RPMI8226 (cell line): ENCODE measurements at regions not wholly inside any gene's neighbourhood (a gene's known extent, or its start where the extent isn't known, plus 50 kb on each side); places are given as distances from the start of the nearest gene placed in this dataset.
"Not testable (repeated sequence)": the region's sequence is repeated elsewhere in the genome, so short reads cannot be mapped to it uniquely, and the experiment has no call there.

Experiments
- DNase-seq: peaks from one replicate; pipeline ENCODE4 v3.0.0-alpha.2; 2015

DNA sequence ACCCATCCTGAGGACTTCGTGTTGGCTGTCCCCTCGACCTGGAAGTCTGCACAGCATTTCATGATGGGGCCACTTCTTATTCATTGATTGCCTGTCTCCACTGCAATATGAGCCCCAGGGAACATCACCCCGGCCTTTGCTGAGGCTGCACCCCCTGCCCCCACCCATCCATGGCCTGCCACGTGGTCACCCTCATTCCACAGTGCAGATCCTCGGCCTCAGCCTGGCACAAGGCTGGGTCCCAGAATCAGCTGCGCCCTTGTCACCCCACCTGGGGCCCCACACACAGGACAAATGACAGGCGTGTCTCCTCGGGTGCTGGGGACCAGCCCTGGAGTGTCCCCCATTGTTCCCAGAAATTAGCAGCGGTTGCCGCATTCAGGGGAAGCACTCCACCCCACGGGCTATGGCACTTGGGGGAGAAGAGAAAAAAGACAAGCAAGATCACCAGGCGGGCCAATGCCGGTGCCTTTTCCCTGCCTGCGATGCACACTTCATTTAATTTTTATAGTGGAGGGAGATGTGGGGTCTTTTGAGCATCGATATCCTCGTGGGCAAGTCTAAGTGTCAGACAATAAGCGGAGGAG is 157.4 kb downstream of the INHBB start:
- DNase-seq: no peak

DNA sequence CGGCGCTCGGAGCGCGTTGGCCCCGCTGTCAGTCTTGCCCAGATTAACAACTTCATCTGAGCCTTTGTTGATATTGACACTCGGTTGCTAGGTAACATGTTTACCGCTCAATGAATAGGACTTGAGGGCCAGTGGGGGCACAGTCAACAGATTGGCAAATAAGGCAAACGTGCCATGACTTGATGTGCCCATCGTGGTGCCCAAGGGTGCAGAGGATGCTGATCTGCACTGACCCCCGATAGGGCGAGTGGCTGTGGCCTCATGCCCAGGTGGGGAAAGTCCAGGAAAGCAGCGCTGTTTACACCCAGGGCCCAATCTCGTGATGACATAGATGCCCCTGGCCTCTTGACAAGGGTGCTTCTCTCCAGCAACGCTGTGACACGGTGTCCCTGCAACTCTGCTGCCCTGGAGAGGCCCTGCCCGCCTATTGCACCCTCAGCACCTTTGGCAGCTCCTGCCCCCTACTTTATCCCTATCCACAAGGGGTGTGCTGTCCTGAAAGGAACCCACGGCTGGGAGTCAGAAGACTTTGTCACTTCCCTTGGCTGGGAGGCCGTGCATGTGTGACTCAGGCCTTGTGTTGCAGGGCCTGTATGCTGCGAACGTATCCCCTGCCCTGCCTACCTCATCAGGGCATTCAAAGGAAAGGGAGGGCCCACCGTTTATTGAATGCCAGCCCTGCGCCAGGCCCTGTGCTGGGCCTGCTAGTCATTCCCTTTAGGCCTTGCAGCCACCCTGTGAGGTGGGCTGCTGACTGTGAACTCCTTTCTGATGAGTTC is 158.0 kb downstream of the INHBB start:
- no peak for DNase-seq

- no peak for DNase-seq
Observed at GRCh38 chr2:120504936-120505705, 159.2 kb downstream of the INHBB start.

DNA sequence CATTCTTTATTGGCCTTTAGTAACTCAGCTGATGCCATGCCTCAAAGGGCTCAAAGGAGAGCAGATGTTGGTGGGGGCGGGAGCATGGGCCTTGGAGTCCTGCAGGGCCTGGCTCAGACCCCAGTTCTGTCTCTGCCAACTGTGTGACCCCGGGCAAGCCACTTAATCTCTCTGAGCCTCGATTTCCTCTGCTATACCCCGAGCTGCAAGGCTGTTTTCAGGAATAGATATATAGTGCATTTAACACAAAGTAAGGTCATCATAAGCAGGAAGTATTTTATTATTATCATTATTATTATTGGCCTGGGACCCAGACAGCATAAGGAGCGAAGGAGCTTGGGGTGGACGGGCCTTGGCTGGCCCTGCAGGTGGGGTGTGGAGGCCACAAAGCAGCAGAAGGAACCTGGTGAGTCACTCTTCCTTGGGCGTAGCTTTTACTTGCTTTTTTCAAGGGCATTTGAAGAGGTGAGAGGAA is 162.7 kb downstream of the INHBB start:
- DNase-seq: no peak

DNA sequence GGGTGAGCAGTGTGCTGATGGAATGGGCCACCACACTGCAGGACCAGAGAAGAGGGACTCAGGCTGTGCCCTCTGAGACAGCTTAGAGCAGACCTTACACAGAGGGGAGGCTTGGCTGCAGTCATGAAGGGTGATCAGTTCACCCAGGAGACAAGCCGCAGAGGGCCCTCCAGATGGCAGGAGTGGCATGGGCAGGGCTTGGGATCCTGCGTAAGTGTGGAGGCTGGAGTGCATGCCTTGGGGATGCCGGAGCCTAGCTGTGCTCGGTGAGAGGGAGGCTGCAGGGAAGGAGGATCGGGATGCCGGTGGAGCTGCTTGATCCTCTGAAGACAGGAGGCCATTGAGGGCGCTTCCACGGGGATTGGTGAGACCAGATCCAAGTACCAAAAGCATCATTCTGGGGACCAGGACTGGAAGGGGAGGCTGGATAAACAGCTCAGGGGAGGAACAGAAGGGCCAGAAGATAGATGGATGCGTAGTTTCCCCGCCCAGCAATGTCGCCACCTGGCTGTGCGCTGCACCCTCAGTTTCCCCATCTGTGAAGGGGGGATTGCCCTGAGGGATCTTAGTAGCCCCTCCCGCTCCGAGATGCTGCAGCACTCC is 163.4 kb downstream of the INHBB start:
- no peak for DNase-seq

DNA sequence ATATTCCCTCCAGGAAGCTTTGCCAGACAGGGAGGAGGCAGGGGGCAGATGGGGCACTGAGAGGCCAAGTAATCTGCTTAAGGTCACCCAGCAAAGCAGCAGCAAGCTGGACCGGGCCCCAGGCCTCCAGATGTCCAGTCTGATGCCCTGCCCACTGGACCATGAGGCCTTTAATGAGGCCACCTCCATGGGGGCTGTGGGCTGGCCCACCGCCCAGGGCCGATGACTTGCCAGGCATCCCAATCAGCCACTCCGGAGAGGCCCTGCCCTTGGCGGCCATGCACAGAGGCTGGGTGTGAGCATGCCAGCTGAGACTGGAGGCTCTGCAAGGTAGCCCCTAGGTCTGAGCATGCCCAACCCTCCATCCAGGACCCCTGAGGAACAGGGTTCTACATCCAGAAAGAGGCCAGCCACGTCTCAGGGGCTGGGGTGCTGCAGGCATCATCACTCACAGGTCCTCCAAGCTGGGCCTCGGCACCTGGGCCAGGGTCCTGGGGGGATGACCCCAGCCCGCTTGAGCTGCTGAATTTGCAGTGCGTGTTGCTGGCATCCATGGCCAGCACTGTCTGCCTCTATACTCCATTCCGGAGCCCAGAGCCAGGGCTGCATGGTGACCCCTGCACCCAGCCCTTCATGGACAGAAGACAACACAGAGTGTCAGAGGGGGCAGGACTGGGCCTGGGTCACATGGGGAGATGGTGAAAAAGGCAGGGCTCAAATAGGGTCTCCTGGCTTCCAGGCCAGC is 164.2 kb downstream of the INHBB start:
- DNase-seq: no peak

DNA sequence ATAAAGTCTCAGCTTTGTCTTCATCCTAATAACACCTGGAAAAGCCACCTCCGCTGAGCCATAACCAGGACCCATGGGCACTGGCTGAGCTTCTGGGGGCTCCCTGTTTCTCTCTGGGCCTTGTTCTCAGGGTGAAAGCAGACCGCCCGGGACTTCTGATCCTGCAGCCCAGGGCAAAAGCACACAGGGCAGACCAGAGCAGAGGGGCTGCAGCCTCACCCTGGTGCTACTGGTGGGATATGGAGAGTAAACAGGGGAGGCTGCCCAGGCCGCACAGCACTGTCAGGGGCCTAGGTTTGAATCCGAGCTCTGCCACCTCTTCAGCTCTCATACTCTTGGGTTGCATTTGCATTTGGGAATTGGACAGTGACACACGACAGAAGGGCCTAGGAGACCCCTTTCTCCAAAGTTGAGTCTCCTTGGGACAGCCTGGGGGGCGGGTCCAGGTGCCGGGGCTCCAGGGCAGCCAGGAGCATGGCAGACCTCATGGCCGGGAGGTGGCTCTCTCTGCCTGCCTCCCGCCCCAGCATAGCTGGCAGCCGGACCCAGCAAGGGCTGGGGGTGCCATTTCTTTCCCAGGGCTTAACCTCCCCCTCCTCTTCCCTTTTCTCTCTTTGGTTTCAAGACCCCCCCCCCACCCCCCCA is 164.9 kb downstream of the INHBB start:
- no peak for DNase-seq

DNA sequence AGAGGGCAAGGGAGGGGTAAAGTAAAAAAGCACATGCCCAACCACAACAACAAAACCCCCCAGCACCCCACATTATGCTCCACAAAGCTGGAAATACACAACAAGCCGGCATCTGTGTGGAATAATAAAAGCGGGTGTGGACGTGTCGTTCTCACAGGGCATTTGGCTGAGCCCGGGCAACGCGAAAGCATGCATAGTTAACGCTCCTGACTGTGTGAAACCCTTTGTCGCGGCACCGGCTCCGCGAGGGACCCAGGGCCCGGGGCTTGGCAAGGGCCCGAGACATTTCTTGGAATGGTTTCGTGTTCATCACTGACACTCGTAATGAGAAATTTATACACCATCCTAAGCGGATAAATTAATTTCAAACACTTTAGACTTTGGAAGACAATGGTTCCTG is 165.6 kb downstream of the INHBB start:
- DNase-seq: no peak

DNA sequence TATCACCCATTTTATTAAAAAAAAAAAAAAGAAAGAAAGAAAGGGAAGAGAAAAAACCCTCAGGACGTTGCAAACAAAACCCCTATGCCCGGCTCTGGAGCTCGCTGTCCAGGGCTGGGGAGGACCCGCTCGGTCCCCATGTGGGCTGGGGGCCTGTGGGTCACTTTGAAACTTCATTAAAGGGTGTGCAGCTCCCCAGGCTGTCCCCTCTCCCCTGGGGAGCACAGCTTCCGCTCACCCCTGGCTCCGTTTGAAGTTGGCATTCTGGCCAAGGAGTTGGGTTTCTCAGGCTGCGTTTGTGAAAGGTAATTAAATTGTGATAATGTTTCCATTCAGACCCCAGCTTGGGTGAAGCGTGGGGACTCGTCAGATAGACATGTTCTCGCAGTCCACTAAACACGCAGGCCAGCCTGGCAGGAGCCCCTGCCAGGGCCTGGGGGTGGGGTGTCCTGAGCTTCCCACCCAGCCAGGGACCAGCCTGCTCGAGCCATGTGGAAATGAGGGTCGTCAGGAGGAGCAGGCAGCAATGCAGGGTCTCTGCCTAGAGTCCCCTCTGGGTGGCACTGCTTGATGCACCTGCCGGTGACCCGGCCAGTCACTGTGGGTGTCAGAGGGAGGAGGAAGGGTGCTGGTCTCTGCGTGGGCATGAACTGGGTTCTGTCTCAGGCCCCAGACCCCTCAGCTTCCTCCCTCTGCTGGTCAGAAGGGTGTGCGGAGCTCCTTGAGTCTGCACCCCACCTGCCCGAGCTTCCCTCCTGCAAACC is 166.2 kb downstream of the INHBB start:
- DNase-seq: no peak

DNA sequence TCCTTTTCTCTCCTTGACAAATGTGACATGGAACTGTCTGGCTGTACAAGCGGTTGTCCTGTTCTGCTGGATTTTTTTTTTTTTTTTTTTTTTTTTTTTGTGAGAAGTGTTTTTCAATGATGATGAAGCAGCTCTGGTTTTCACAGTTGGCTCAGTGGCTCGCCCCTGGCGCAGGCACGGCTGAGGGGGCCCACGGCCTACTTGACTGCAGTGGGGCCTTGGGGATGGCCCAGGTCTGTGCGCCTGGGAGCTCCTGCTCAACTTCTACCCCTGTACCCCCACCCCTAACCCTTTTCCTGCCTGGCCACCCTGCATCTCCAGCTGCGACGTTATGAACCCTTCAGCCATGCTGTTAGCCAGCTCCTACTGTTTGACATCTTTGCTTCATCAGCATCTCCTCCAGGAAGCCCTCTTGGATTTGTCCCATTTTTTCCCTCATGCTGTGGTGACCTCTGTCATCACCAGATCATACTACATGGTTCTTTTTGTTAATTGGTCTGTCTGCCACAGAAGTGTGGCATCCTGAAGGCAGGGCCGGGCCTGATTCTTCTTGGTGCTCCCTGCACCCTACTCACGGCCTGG is 167.9 kb downstream of the INHBB start:
- DNase-seq: no peak

DNA sequence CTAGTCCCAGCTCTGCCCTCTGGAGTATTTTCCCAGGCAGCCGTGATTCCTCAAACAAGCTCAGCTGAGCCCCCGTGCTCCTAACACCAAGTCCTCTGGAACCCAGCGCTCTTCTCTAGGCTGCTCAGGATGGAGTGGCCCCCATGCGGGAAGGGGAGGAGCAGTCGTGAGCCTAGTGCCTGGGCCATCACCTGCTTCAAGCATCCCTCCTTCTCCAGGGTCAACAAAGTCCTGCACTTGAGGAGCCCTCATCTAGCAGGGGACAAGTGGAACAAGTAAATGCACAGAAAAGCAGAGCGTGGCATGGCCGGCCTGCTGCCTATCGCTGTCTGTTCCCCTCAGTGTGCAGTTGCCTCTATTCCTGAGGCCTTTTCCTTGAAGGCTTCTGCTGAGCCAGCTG is 168.6 kb downstream of the INHBB start:
- DNase-seq: no peak

DNA sequence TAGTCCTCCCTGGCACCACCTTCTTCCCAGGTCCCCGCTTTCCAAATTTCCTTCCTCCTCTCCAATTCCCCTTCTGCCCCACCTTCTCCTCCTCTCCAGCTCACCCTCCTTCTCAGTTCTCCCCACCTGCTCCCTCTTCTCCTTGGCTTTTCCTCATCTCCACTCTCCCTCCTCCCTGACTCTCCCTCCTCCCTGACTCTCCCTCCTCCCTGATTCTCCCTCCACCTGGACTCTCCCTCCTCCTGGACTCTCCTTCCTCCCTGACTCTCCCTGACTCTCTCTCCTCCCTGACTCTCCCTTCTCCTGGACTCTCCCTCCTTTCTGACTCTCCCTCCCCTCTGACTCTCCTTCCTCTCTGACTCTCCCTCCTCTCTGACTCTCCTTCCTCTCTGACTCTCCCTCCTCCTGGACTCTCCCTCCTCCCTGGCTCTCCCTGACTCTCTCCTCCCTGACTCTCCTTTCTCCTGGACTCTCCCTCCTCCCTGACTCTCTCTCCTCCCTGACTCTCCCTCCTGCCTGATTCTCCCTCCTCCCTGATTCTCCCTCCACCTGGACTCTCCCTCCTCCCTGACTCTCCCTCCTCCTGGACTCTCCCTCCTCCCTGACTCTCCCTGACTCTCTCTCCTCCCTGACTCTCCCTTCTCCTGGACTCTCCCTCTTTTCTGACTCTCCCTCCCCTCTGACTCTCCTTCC is 169.3 kb downstream of the INHBB start:
- not testable (repeated sequence) for DNase-seq

DNA sequence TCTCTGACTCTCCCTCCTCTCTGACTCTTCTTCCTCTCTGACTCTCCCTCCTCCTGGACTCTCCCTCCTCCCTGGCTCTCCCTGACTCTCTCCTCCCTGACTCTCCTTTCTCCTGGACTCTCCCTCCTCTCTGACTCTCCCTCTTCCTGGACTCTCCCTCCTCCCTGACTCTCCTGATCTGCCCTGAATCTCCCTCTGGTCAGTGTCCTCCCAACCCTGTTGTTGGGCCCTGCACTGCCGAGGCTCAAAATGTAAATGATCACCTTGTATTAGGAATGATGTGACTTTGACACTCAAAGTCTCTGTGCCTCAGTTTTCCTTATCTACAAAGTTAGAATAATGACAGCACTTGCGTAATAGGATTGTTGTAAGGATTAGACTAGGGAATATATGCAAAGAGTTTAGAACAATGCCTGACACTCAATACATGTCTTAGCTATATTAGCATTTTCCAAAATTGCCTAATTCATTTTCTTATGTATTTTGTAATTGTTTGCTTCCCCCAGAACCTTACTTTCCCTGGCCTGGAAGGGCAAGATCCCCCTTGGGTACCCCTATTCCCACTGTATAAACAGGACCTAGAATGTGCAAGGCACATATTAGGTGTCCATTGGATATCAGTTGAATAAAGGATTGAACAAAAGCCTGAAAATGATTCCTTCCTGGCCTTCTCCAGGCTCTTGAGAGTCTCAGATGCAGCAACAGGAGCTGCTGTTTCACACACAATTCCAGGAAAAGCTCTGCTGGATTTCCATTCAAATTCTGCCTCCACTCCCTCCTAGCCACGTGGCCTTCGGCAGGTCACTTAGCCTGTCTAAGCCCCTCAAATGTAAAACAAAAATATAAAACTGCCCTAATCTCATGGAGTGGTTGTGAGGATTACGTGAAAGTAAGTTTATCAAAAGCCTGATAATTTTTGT is 170.1 kb downstream of the INHBB start:
- no peak for DNase-seq

DNA sequence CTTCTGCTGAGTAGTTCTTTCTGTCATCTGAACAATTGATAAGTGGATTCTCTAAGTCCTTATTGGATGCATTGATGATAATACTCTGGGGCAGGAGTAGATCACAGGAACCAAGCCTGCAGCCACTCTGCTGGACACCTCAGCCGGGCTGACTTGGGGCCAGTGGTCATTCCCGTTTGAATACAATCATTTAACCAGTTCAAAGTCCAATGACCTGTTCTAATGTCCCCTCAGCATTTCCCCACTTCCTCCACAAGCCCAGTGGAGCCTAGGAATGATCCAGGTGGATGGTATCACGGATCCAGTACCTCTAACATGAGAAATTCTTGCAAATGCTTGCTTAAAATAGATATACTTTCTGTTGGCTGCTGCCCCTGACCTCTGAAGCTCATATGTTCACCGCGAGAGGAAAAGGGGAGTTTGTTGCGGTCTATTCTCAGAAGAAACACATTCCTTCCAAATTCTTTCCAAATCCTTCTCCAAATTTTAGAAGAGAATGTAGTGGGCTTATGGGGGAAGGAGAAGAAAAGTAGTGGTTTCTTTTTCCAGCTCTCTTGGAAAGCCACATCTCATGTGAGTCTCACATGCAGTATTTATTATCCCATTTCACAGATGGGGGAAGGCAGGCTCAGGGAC is 170.9 kb downstream of the INHBB start:
- no peak for DNase-seq

GRCh38 chr2:120517751-120518469 is 172.0 kb downstream of the INHBB start:
- no peak for DNase-seq

DNA sequence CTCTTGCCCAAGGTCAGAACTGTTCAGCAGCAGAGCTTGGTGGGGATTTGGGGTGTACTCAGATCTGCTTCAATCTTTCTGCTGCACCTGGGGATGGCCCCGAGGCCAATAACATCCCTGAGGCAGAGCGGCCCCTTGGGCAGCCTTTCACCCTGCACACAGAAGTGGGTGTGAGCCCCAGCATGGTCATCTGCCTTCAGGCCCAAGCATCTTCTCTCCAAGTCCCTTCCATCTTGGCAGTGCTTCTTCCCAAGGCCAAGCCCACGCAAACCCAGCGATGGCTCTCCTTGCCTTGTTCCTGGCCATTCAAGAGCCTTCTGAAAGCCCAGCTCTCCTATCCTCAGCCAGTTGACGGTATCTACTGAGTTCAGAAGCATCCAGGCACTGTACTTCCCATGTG is 172.9 kb downstream of the INHBB start:
- no peak for DNase-seq

- no peak for DNase-seq
Observed at GRCh38 chr2:120519469-120519868, 173.5 kb downstream of the INHBB start.

- no peak for DNase-seq
Observed at GRCh38 chr2:120520454-120520853, 174.5 kb downstream of the INHBB start.
